ENCODE measurements at regions not wholly inside any gene's neighbourhood (a gene's known extent, or its start where the extent isn't known, plus 50 kb on each side); places are given as distances from the start of the nearest gene placed in this dataset.

DNA sequence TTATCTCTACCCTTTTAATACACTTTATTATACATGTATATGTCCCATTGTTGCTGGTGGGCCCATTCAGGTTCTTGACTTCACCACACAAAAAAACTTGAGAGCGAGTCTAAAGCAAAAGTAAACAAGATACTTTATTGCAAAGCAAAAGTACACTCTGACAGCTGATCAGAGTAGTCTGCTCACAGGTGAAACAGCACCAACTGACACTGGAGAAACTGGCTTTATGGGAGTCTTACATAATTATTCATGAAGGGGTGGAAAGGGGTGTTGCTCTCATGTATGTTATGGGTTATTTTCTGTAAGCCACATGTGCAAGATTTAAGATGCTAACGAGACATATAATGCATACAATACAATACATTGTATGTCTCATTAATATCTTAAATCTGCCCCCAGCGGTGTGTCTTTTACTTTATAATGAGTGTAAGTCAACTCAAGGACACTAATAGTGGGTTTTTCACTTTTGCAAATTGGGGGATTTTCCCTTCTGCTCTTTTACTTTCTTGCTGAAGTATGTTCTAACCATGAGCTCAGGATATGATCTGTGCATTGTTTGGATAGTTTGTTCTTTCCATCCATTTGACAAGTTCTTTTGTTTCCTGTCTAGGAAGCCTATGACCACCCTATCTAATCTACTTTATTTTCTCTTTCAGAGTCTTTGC, 256.1 kb upstream of the ITM2A start:
- H3K36me3 ChIP-seq (replicated peaks; ENCODE audit: insufficient read depth, low read depth) = no peaks in the 10 kb centered on the region
- H3K79me2 ChIP-seq = no peaks in the 10 kb centered on the region
- no peak for DNase-seq (ENCODE audit: low spot score)
- no peak for TF ChIP-seq EZH2phosphoT487 (IDR thresholded peaks at IDR 0.05; ENCODE audit: low read depth, severe bottlenecking, unreplicated experiment)
- H3K4me1 ChIP-seq (ENCODE audit: insufficient read depth) = no peaks in the 10 kb centered on the region
- H3K27me3 ChIP-seq = no peaks in the 10 kb centered on the region
- H2AFZ ChIP-seq = no peak overlapping the region
- no peak overlapping the region for H3K4me2 ChIP-seq
- H3K9me2 ChIP-seq (replicated peaks; ENCODE audit: insufficient read depth) = no peaks in the 10 kb centered on the region
- no peak overlapping the region for H3K4me3 ChIP-seq
- no peaks in the 10 kb centered on the region for H3K9me3 ChIP-seq (ENCODE audit: low read depth)
- WGBS (ENCODE audit: low lambda C conversion rate, missing lambda C conversion rate) = 53% methylated on average over 3 of the region's 3 CpGs
- H4K20me1 ChIP-seq (ENCODE audit: insufficient read depth, poor library complexity, severe bottlenecking) = no peaks in the 10 kb centered on the region
- no peak overlapping the region for H3K27ac ChIP-seq

GRCh38 chrX:79618280-79618679, 251.1 kb upstream of the ITM2A start:
- WGBS (ENCODE audit: low lambda C conversion rate, missing lambda C conversion rate) = 72% methylated on average over 4 of the region's 4 CpGs
- H3K4me1 ChIP-seq (ENCODE audit: insufficient read depth) = no peaks in the 10 kb centered on the region
- no peak overlapping the region for H3K4me3 ChIP-seq
- no peaks in the 10 kb centered on the region for H3K79me2 ChIP-seq
- no peaks in the 10 kb centered on the region for H3K27me3 ChIP-seq
- H2AFZ ChIP-seq = no peak overlapping the region
- no peak overlapping the region for H3K4me2 ChIP-seq
- no peaks in the 10 kb centered on the region for H4K20me1 ChIP-seq (ENCODE audit: insufficient read depth, poor library complexity, severe bottlenecking)
- H3K9me2 ChIP-seq (replicated peaks; ENCODE audit: insufficient read depth) = no peaks in the 10 kb centered on the region
- no peak for TF ChIP-seq EZH2 (IDR thresholded peaks at IDR 0.05; ENCODE audit: borderline replicate concordance)
- TF ChIP-seq, protein P1, sequence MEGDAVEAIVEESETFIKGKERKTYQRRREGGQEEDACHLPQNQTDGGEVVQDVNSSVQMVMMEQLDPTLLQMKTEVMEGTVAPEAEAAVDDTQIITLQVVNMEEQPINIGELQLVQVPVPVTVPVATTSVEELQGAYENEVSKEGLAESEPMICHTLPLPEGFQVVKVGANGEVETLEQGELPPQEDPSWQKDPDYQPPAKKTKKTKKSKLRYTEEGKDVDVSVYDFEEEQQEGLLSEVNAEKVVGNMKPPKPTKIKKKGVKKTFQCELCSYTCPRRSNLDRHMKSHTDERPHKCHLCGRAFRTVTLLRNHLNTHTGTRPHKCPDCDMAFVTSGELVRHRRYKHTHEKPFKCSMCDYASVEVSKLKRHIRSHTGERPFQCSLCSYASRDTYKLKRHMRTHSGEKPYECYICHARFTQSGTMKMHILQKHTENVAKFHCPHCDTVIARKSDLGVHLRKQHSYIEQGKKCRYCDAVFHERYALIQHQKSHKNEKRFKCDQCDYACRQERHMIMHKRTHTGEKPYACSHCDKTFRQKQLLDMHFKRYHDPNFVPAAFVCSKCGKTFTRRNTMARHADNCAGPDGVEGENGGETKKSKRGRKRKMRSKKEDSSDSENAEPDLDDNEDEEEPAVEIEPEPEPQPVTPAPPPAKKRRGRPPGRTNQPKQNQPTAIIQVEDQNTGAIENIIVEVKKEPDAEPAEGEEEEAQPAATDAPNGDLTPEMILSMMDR (IDR thresholded peaks at IDR 0.05; ENCODE audit: poor library complexity) = no peak
- TF ChIP-seq EZH2phosphoT487 (IDR thresholded peaks at IDR 0.05; ENCODE audit: low read depth, severe bottlenecking, unreplicated experiment) = no peak
- H3K36me3 ChIP-seq (replicated peaks; ENCODE audit: insufficient read depth, low read depth) = no peaks in the 10 kb centered on the region
- H3K27ac ChIP-seq = no peak overlapping the region
- no peaks in the 10 kb centered on the region for H3K9me3 ChIP-seq (ENCODE audit: low read depth)
- no peak for DNase-seq (ENCODE audit: low spot score)

DNA sequence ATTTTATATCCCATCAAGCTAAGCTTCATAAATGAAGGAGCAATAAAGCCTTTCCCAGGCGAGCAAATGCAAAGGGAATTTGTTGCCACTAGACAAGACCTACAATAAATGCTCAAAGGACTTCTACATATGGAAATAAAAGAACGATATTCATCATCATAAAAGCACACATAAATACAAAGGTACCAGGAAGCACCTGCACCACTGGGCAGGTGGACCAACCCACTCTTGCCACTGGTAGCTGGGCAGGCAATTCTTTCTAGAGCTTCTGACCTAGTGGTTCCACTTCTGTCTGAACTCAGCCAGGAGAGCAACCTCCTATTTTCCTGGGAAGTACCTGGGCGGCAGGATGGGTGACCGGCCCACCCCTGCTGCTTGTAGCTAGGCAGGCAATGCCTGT, 237.2 kb upstream of the ITM2A start:
- H3K27ac ChIP-seq = no peak overlapping the region
- no peak overlapping the region for H3K4me3 ChIP-seq
- no peaks in the 10 kb centered on the region for H3K9me3 ChIP-seq (ENCODE audit: low read depth)
- no peaks in the 10 kb centered on the region for H3K79me2 ChIP-seq
- no peaks in the 10 kb centered on the region for H3K9me2 ChIP-seq (replicated peaks; ENCODE audit: insufficient read depth)
- WGBS (ENCODE audit: low lambda C conversion rate, missing lambda C conversion rate) = 79% methylated on average over 4 of the region's 4 CpGs
- DNase-seq (ENCODE audit: low spot score) = no peak
- no peaks in the 10 kb centered on the region for H3K27me3 ChIP-seq
- H3K4me2 ChIP-seq = no peak overlapping the region
- TF ChIP-seq EZH2phosphoT487 (IDR thresholded peaks at IDR 0.05; ENCODE audit: low read depth, severe bottlenecking, unreplicated experiment) = no peak
- TF ChIP-seq, protein P1 (IDR thresholded peaks at IDR 0.05; ENCODE audit: poor library complexity) = no peak
- H3K4me1 ChIP-seq (ENCODE audit: insufficient read depth) = no peaks in the 10 kb centered on the region
- no peak overlapping the region for H2AFZ ChIP-seq
- no peaks in the 10 kb centered on the region for H3K36me3 ChIP-seq (replicated peaks; ENCODE audit: insufficient read depth, low read depth)
- H4K20me1 ChIP-seq (ENCODE audit: insufficient read depth, poor library complexity, severe bottlenecking) = no peaks in the 10 kb centered on the region

- no peaks in the 10 kb centered on the region for H3K9me3 ChIP-seq (ENCODE audit: low read depth)
- no peak overlapping the region for H3K4me3 ChIP-seq
- H3K4me2 ChIP-seq = peak overlapping the region; percentile 45
- H3K4me1 ChIP-seq (ENCODE audit: insufficient read depth) = no peaks in the 10 kb centered on the region
- H3K27ac ChIP-seq = no peak overlapping the region
- no peak overlapping the region for H2AFZ ChIP-seq
- DNase-seq (ENCODE audit: low spot score) = peak; percentile 13
- H3K9me2 ChIP-seq (replicated peaks; ENCODE audit: insufficient read depth) = no peaks in the 10 kb centered on the region
- 49% methylated on average over 3 of the region's 3 CpGs for WGBS (ENCODE audit: low lambda C conversion rate, missing lambda C conversion rate)
- TF ChIP-seq EZH2 (IDR thresholded peaks at IDR 0.05; ENCODE audit: borderline replicate concordance) = no peak
- TF ChIP-seq EZH2phosphoT487 (IDR thresholded peaks at IDR 0.05; ENCODE audit: low read depth, severe bottlenecking, unreplicated experiment) = no peak
- TF ChIP-seq, protein P1 (IDR thresholded peaks at IDR 0.05; ENCODE audit: poor library complexity) = no peak
- H4K20me1 ChIP-seq (ENCODE audit: insufficient read depth, poor library complexity, severe bottlenecking) = no peaks in the 10 kb centered on the region
- H3K27me3 ChIP-seq = no peaks in the 10 kb centered on the region
- no peaks in the 10 kb centered on the region for H3K36me3 ChIP-seq (replicated peaks; ENCODE audit: insufficient read depth, low read depth)
- no peaks in the 10 kb centered on the region for H3K79me2 ChIP-seq
Measured at GRCh38 chrX:79601341-79602131, 234.4 kb upstream of the ITM2A start.

Data from hepatocyte (in vitro differentiated cells).